ENCODE measurements at regions not wholly inside any gene's neighbourhood (a gene's known extent, or its start where the extent isn't known, plus 50 kb on each side); places are given as distances from the start of the nearest gene placed in this dataset.

DNA sequence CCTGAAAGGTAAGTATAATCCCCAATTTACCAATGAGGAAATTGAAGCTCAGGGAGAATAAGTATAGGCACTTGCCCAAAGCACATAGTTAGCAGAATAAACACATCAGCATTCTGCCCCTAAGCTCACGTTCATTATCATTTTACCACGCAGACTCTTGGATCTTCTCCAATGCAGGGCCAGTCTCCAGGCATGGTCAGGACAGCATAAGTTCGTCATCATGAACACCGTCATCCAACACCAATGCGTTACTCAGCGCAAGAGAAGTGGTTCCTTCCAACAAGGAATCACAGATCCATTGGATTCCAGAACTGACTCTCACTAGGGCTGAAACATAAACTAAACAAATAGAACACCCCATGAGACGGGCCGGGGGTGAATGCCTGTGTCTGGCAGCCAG lies 86.5 kb upstream of the GPM6B start:
- DNase-seq = no peak

DNA sequence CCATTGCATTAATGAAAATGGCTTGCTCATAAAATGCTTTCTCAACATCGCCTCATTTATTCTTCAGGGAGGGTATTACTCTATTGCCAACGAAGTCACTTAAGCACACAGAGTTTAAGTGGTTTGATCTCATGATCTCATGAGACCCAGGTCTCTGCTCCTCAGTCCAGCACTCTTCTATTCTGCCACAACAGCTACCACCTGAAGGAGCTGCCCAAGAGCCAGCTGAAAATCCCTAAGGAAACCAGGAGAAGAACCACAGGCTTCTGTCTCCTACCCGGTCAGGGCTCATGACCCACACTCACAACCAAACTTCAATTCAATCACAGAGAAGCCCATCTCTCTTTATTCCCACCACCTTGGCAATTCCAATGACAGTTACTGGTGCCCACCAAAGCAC lies 85.5 kb upstream of the GPM6B start:
- DNase-seq = no peak

DNA sequence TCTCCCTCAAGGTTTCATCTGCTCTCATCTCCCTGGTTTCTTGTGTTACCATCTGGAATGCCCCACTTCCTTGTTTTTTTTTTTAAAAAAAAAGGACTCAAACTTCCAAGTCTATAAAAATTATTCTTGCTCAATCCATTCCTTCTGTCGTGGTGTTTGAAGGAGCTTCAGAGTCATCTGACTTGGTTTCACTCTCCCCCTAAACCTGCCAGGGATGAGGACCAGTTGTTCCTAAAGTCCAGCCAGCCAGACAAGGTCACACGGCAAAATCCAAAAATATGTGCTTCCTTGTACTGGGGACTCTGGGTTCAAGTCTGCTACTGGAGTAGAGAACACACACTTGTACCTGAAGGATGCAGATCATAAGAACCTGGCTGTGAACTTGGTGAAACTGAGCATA lies 84.5 kb upstream of the GPM6B start:
- no peak for DNase-seq

DNA sequence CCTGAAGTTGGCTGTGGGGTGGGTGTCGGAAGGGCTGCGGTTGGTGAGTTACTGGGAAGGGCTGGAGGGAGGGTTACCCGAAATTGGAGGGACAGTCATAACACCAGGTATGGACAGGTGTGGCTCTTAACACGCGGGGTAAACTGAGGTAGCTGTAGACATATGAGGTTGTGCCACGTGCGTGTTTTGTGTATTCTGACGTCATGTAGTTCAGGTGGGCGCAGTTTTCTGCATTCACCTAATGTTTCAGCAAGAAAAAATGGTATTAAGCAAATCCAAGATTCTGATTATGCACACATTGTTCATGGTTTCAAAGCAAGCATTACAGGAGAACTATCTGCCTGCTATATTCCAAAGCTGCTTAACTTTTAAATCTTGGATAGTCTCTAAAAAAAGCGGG lies 83.5 kb upstream of the GPM6B start:
- no peak for DNase-seq

GRCh38 chrX:13899607-13900006 lies 82.7 kb upstream of the GPM6B start:
- DNase-seq = no peak

DNA sequence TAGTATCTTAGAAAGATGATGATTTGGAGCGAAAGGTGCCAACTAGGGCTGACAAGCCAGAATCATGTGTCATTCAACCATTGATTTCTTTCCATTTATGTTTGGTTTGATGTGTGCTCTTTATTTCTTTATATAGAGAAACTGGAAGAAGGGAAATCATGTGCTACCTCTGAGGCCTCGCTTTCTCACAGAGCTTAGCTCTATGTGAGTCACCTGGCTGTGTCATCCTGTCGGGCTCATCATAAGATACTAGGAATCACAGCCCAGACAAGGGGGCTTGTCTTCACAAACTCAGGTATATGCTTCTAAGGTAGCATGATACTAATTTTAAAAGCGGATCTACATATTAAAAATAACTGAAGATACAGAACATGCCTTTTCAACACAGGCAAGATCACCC lies 81.7 kb upstream of the GPM6B start:
- DNase-seq = no peak

GRCh38 chrX:13898083-13898482 lies 81.2 kb upstream of the GPM6B start:
- DNase-seq = no peak

- DNase-seq = no peak
Measured at GRCh38 chrX:13897566-13897965, 80.7 kb upstream of the GPM6B start.

DNA sequence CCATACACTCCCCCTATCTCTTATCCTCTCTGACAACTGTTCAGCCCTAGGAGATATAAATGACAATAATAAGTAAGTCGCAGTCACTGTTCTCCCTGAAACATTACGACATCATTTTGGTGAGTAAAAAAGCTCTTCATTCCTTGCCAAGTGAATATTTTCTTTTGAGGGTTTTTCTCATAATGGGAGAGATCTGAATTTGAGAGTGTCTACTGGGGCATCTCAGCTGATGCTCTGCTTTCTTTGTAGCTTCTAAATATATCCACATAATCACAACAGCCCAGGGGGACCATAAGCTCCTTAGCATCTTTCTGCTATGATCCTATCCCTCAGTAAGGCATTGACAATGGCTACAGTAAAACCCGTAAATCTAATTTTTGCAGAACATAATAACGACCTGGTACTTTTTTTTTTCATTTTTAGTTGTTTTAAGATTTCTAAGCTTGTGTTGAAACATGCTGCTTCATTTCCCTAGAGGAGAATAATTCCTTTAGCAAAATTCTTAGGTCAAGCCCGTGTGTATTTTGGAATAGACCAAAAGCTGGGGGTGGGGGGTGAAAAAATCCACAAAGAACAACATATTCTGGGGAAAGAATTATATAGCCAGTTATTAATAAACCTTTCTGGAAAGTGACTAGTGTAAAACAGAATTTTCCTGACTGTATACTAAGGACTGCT lies 78.1 kb upstream of the GPM6B start:
- no peak for DNase-seq

- no peak for DNase-seq
Measured at GRCh38 chrX:13893826-13894225, 76.9 kb upstream of the GPM6B start.

DNA sequence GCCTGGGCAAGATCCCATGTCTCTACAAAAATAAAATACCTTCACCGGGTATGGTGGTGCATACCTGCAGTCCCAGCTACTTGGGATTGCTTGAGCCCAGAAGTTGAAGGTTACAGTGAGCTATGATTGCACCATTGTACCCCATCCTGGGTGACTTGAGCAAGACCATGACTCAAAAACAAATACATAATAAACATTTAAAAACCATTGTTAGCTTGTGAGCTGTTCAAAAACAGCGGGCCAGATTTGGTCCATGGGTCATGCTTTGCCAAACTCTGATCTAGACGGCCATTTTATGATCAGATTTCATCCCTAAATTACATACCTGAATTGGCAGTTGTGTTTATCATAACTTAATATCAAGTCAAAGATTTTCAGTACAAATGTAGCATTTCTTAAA lies 76.0 kb upstream of the GPM6B start:
- no peak for DNase-seq

DNA sequence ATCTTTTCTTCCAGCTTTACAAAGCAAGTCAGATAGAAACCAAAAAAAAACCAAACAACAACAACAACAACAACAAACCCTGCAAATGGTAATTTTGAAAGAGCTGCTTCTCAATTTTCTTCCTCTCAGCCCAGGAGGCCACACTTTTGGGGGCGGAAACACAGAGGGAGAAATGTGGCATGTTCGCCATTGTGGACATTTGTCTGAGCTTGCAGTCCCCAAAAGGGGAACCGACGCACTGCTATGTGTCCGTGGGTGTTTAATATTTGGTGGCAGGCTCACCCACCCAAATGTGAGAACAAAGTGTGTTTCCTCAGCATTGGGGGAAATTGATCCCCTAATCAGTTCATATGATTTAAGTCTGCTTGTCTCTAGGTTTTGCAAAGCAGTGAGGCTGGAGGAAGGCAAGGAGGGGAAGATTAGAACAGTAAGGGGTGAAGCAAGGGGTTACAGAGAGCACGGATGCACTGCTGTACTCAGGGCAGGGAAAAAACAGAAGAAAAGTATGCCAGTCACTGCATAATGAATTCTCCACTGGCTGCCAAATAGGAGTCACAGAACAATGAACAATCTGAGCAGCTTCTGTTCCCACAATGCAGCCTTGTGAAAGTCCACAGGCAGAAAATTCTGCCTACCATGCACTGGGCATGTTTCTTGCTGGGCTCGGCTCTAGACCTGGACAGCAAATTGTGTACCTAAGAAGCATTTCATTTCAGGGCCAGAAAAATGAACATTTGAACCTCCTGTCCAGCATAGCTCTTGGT lies 74.7 kb upstream of the GPM6B start:
- no peak for DNase-seq

- no peak for DNase-seq
Measured at GRCh38 chrX:13890806-13891205, 73.9 kb upstream of the GPM6B start.

GRCh38 chrX:13888284-13888683 lies 71.4 kb upstream of the GPM6B start:
- DNase-seq = no peak

- DNase-seq = no peak
Measured at GRCh38 chrX:13885591-13885990, 68.7 kb upstream of the GPM6B start.

DNA sequence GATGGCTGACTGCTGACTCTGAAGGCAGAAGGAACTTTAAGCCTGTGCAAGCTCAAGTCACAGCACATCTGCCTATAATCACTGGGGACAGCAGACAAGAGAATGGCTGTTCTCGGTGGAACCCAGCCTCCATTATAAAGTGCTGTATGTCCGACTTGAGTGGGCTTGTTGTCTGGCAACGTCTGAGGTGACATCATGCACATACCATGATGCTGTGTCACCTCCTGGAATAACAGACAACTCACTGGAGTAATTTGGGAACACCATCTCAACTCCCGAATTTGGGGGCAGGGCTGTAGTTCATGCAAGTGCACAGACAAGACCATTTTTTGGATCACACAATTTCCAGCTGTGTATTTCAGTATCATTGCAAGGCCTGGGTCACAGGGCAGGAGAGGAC lies 59.8 kb upstream of the GPM6B start:
- no peak for DNase-seq

DNA sequence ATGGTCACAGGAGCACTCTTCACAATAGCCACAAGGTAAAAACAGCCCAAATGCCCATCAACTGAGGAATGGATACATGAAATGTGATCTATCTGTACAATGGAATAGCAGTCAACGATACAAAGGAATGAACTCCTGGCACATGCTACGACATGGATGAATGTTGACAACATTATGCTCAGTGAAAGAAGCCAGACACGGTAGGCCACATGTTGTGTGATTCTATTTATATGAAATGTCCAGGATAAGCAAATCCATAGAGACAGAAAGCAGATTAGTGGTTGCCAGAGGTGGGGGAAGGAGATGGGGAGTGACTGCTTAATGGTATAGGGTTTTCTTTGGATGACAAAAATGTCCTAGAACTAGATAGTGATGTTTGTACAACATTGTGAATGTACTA lies 58.7 kb upstream of the GPM6B start:
- DNase-seq = no peak

DNA sequence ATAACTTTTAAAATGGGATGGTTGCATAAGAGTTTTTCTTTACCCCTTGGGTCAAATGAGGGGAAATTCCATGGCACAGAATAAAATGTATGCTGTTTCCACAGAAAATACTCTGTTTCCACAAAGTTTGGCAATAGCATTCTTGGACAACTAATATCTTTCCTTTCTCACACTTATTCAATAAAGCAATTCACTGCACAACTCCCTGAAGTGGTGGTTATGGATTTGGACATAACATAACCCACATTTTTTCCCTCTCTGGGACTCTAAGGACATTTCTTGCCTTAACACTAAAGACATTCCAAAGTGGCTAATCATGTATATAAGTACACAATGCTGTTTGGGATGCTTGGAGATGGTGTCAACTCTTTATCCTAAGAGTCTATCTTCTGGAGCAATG lies 51.7 kb upstream of the GPM6B start:
- no peak for DNase-seq

All from left kidney (tissue), 1 donor.